ENCODE measurements at regions not wholly inside any gene's neighbourhood (a gene's known extent, or its start where the extent isn't known, plus 50 kb on each side); places are given as distances from the start of the nearest gene placed in this dataset.

GRCh38 chr18:70398076-70398475 lies 109.2 kb downstream of the SOCS6 start:
- TF ChIP-seq CTCF (IDR thresholded peaks at IDR 0.05): no peak
- TF ChIP-seq ATF2 (CRISPR knock-in tag; IDR thresholded peaks at IDR 0.05; ENCODE audit: borderline replicate concordance, low read depth): no peak
- TF ChIP-seq FOXJ3 (CRISPR knock-in tag; IDR thresholded peaks at IDR 0.05; ENCODE audit: borderline replicate concordance): no peak
- TF ChIP-seq, protein P1, sequence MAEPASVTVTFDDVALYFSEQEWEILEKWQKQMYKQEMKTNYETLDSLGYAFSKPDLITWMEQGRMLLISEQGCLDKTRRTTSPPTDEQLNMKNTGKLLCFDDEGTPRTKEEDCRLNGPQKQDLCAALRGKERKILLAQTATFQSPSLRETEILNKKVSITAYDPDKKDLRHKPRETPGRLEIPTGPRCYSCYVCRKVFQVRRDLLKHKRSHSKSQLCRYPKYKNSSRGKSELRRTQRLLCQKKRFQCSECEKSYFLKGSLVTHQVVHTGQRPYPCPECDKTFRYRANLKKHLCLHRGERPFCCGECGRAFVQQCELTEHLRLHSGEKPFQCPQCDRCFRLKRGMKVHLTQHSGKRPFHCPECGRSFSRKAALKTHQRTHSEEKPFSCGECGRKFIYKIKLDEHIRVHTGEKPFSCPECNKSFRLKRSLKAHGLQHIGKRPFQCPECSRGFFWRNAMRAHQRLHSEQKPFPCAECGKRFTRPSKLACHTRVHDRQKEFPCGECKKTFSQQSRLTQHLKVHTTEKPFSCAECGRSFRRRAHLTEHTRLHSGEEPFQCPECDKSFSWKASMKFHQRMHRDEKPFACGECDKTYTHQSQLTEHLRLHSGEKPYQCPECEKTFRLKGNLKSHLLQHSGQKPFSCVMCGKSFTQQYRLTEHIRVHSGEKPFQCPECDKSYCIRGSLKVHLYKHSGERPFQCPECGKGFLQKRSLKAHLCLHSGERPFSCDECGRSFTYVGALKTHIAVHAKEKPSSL (CRISPR knock-in tag; conservative IDR thresholded peaks at IDR 0.05): no peak
- no peak for TF ChIP-seq MAX (CRISPR knock-in tag; IDR thresholded peaks at IDR 0.05)
- TF ChIP-seq ZNF416 (CRISPR knock-in tag; IDR thresholded peaks at IDR 0.05): no peak
